OCI-LY3 (cell line): ENCODE measurements at regions not wholly inside any gene's neighbourhood (a gene's known extent, or its start where the extent isn't known, plus 50 kb on each side); places are given as distances from the start of the nearest gene placed in this dataset.

Source experiments
- EZH2phosphoT487 ChIP-seq: fragments of 200-600 bp; shearing (Covaris generic); IDR thresholded peaks from 2 replicates; pipeline ENCODE4 v1.6.1; 2018; ENCODE audit warnings: antibody characterized with exemption, mixed run types, low read depth
- TF ChIP-seq, protein P1 (sequence below): fragments of 200-600, 300-600 bp; sonication (generic); IDR thresholded peaks from 2 replicates; pipeline ENCODE4 v1.5.1; 2014; ENCODE audit warnings: antibody characterized with exemption, low read length, low read depth

- TF ChIP-seq, protein P1, sequence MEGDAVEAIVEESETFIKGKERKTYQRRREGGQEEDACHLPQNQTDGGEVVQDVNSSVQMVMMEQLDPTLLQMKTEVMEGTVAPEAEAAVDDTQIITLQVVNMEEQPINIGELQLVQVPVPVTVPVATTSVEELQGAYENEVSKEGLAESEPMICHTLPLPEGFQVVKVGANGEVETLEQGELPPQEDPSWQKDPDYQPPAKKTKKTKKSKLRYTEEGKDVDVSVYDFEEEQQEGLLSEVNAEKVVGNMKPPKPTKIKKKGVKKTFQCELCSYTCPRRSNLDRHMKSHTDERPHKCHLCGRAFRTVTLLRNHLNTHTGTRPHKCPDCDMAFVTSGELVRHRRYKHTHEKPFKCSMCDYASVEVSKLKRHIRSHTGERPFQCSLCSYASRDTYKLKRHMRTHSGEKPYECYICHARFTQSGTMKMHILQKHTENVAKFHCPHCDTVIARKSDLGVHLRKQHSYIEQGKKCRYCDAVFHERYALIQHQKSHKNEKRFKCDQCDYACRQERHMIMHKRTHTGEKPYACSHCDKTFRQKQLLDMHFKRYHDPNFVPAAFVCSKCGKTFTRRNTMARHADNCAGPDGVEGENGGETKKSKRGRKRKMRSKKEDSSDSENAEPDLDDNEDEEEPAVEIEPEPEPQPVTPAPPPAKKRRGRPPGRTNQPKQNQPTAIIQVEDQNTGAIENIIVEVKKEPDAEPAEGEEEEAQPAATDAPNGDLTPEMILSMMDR = no peak
- TF ChIP-seq EZH2phosphoT487 = no peak
These were observed 221.9 kb downstream of the UXS1 start for GRCh38 chr2:105972246-105972645.
